WERI-Rb-1 (cell line): ENCODE measurements at regions not wholly inside any gene's neighbourhood (a gene's known extent, or its start where the extent isn't known, plus 50 kb on each side); places are given as distances from the start of the nearest gene placed in this dataset.
"Not testable (repeated sequence)": the region's sequence is repeated elsewhere in the genome, so short reads cannot be mapped to it uniquely, and the experiment has no call there.

Experiments
- DNase-seq: peaks from one replicate; pipeline ENCODE4 v3.0.0-alpha.2; 2020
- H3K27ac ChIP-seq: fragments of 250-450 bp; sonication (Bioruptor Pico); 2 replicates; pipeline ENCODE4 v1.5.1; 2020; ENCODE audit warnings: mild to moderate bottlenecking, moderate library complexity
- H3K27me3 ChIP-seq: fragments of 250-450 bp; sonication (Bioruptor Pico); 2 replicates; pipeline ENCODE4 v1.5.1; 2021; ENCODE audit warnings: mild to moderate bottlenecking, low read depth, moderate library complexity; ENCODE audit not compliant: insufficient read depth, severe bottlenecking
- H3K36me3 ChIP-seq: fragments of 250-450 bp; sonication (Bioruptor Pico); 2 replicates; pipeline ENCODE4 v1.5.1; 2020; ENCODE audit warnings: mild to moderate bottlenecking, moderate library complexity
- H3K4me3 ChIP-seq: 2 replicates; pipeline ENCODE4 v1.5.1; 2011; ENCODE audit warnings: low read depth, mild to moderate bottlenecking, control low read depth, low read length
- H3K9me3 ChIP-seq: fragments of 250-450 bp; sonication (Bioruptor Pico); 2 replicates; pipeline ENCODE4 v1.5.1; 2021; ENCODE audit warnings: mild to moderate bottlenecking, moderate library complexity; ENCODE audit not compliant: severe bottlenecking
- CTCF ChIP-seq: IDR thresholded peaks from 2 replicates; pipeline ENCODE4 v1.5.1; 2011; ENCODE audit warnings: low read depth, mild to moderate bottlenecking, control low read depth, inconsistent platforms, low read length

- H3K27ac ChIP-seq: no peak overlapping the region
- no peak overlapping the region for H3K4me3 ChIP-seq
- no peaks in the 10 kb centered on the region for H3K36me3 ChIP-seq
- TF ChIP-seq CTCF: no peak
- no peaks in the 10 kb centered on the region for H3K9me3 ChIP-seq
- no peaks in the 10 kb centered on the region for H3K27me3 ChIP-seq
- DNase-seq: no peak
Observed at GRCh38 chr10:59435707-59436106, 73.4 kb upstream of the FAM13C start.

DNA sequence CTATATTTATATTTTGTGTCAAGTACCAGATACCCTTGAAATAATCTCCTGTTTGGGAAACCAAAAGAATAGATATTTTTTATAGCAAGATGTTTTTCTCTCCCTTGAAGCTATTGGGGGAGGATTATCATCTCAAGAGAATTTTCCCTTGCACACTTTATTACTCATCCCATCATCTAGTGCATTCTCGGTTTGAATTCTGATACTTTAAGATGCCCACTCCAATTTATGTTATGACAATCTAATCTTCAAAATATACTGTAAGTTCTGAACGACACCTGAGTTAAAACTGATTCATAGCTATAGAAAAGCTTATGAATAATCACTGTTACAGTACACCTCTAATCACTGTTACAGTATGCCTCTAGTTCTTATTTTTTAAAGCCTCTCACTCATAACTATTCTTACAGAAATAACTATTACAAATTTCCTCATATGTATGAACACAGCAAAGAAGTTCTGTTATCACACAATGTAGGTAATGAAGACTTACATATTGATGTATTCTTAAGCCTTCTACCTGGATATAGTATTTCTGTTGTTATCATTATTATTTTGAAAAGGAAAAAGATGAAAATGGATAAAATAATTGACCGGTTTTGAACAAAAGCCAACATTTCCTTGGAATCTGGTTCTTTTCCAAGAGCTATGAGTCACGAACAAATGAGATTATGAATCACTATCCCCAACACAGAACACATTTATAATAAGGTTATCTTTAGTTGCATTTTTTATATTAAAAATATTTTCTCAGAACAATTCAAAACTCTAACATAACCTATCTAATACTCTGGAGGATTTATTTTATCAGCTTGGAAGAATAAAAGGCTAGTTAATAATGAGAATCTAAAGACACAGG is 72.3 kb upstream of the FAM13C start:
- Histone ChIP-seq H3K27ac (no peak overlapping the region), H3K36me3 (no peaks in the 10 kb centered on the region), H3K4me3 (no peak overlapping the region), H3K27me3 (no peaks in the 10 kb centered on the region), H3K9me3 (no peaks in the 10 kb centered on the region)
- DNase-seq: no peak
- no peak for TF ChIP-seq CTCF

DNA sequence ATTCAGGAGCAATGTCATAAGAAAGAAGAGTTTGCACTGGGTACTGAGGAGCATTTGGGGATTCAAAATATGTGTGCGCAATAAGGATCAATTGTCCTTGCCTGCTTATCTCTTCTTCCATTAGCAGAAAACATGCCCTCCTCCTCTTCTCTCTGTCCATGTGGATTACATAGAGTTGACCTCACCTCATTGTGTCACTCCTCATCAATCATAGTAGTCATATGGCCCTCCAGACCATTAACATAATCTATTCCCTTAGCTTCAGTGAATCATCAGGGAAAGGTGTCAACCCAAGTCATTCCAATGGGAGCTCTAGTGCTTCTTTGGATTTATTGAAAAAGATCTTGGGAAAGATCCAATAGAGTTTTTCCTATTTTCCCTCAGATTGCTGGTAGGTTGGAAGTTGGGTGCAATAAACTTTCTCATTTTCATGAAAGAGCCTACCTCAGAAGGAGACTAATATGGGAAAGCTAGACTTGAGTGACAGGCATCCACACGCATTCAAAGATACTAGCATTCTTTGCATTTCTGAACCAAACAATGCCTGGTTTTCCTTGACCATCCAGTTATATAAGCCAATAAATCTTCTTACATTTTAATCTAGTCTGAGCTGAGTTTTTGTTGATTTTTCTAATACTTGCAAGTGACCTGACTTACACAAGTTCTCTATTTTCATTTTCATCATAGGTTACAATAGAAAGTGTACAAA is 71.5 kb upstream of the FAM13C start:
- H3K27ac ChIP-seq: no peak overlapping the region
- no peak overlapping the region for H3K4me3 ChIP-seq
- DNase-seq: no peak
- H3K9me3 ChIP-seq: no peaks in the 10 kb centered on the region
- no peak for TF ChIP-seq CTCF
- H3K27me3 ChIP-seq: no peaks in the 10 kb centered on the region
- no peaks in the 10 kb centered on the region for H3K36me3 ChIP-seq

- DNase-seq: no peak
- H3K27ac ChIP-seq: no peak overlapping the region
- no peaks in the 10 kb centered on the region for H3K9me3 ChIP-seq
- no peak for TF ChIP-seq CTCF
- H3K4me3 ChIP-seq: no peak overlapping the region
- no peaks in the 10 kb centered on the region for H3K36me3 ChIP-seq
- no peaks in the 10 kb centered on the region for H3K27me3 ChIP-seq
Observed at GRCh38 chr10:59432207-59432900, 70.0 kb upstream of the FAM13C start.

DNA sequence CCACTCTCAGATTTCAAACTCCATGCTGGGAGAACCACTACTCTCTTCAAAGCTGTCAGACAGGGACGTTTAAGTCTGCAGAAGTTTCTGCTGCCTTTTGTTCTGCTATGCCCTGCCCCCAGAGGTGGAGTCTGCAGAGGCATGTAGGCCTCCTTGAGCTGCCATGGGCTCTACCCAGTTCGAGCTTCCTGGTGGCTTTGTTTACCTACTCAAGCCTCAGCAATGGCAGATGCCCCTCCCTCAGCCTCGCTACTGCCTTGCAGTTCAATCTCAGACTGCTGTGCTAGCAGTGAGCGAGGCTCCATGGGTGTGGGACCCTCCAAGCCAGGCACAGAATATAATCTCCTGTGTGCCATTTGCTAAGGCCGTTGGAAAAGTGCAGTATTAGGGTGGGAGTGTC is 51.4 kb upstream of the FAM13C start:
- not testable (repeated sequence) for H3K36me3 ChIP-seq, H3K9me3 ChIP-seq, DNase-seq, H3K27me3 ChIP-seq, H3K4me3 ChIP-seq, H3K27ac ChIP-seq
